GM12892 (cell line): ENCODE measurements at regions not wholly inside any gene's neighbourhood (a gene's known extent, or its start where the extent isn't known, plus 50 kb on each side); places are given as distances from the start of the nearest gene placed in this dataset.

Experiments
- POLR2A ChIP-seq: IDR thresholded peaks from 2 replicates; pipeline ENCODE4 v1.6.1; 2011; ENCODE audit warnings: low read depth, low read length, control low read depth
- POLR2AphosphoS5 ChIP-seq: IDR thresholded peaks from 2 replicates; pipeline ENCODE4 v1.6.1; 2011; ENCODE audit warnings: low read depth, low read length, control low read depth
- TAF1 ChIP-seq: IDR thresholded peaks from 2 replicates; pipeline ENCODE4 v1.6.1; 2011; ENCODE audit warnings: low read depth, mild to moderate bottlenecking, control low read depth, low read length, borderline replicate concordance

DNA sequence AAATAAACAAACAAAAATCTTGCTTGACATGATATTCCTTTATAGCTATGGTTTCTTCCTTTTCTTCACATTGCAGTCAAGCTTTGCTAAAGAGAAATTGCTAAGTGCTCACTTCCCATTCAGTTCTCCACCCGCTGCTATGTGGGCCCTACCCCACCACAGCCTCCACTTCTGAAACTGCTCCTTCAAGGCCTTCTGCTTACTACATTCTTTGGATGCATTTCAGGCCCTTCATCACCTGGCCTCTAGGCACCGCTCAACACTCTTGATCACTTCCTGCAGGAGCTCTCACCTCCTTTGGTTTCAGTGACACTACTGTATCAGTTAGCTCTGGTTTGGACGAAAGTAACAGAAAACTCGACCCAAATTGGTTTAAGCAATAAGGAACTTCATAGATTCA lies 72.4 kb downstream of the KLF5 start:
- TF ChIP-seq POLR2A, result no peak
- TF ChIP-seq POLR2AphosphoS5, result no peak
- TF ChIP-seq TAF1, result no peak
